MCF 10A (cell line): ENCODE measurements at regions not wholly inside any gene's neighbourhood (a gene's known extent, or its start where the extent isn't known, plus 50 kb on each side); places are given as distances from the start of the nearest gene placed in this dataset.

Experiments
- BruUV-seq: library from RNA; stranded (reverse); fragments of 400-500 nt; replicated peaks from 2 replicates; lab custom pipeline; 2021; lab: Mats Ljungman, UMichigan
- CTCF ChIA-PET: fragments of 300-600 bp; sonication (Branson Sonifier 250); formaldehyde crosslinking; extraction: SDS; loops from one replicate; lab custom pipeline; 2021; ENCODE audit warnings: antibody characterized with exemption, inconsistent platforms; lab: Yijun Ruan, JAX
- POLR2A ChIA-PET: fragments of 300-600, 350-650 bp; sonication (Branson Sonifier 250); formaldehyde crosslinking; extraction: SDS; loops from one replicate; lab custom pipeline; 2020; ENCODE audit warnings: antibody characterized with exemption, inconsistent platforms; lab: Yijun Ruan, JAX
- DNase-seq: peaks from one replicate; pipeline ENCODE4 v3.0.0-alpha.2; 2018; ENCODE audit not compliant: unreplicated experiment
- H3K27ac Mint-ChIP-seq: one replicate; pipeline ENCODE4 v1.8.0; 2022; ENCODE audit warnings: mild to moderate bottlenecking, low read depth, mixed read lengths; ENCODE audit not compliant: unreplicated experiment
- H3K27me3 Mint-ChIP-seq: one replicate; pipeline ENCODE4 v1.8.0; 2022; ENCODE audit warnings: mixed read lengths; ENCODE audit not compliant: insufficient read depth, unreplicated experiment
- H3K36me3 Mint-ChIP-seq: one replicate; pipeline ENCODE4 v1.8.0; 2022; ENCODE audit warnings: mild to moderate bottlenecking, moderate library complexity, mixed read lengths; ENCODE audit not compliant: insufficient read depth, unreplicated experiment
- H3K4me1 Mint-ChIP-seq: one replicate; pipeline ENCODE4 v1.8.0; 2022; ENCODE audit warnings: mixed read lengths; ENCODE audit not compliant: insufficient read depth, unreplicated experiment
- H3K4me3 Mint-ChIP-seq: one replicate; pipeline ENCODE4 v1.8.0; 2022; ENCODE audit warnings: mild to moderate bottlenecking, moderate library complexity, mixed read lengths; ENCODE audit not compliant: unreplicated experiment
- H3K9me3 Mint-ChIP-seq: one replicate; pipeline ENCODE4 v1.8.0; 2022; ENCODE audit warnings: mixed read lengths; ENCODE audit not compliant: unreplicated experiment
- CTCF ChIP-seq: fragments of 200-600 bp; IDR thresholded peaks from one replicate; pipeline ENCODE4 v1.8.0; 2022; ENCODE audit warnings: antibody characterized with exemption, mild to moderate bottlenecking; ENCODE audit not compliant: unreplicated experiment
- intact Hi-C: fragments of 100-400 bp; cut with micrococcal nuclease; formaldehyde crosslinking; loops from 2 replicates; pipeline ENCODE4 v1.14.1; 2022

DNA sequence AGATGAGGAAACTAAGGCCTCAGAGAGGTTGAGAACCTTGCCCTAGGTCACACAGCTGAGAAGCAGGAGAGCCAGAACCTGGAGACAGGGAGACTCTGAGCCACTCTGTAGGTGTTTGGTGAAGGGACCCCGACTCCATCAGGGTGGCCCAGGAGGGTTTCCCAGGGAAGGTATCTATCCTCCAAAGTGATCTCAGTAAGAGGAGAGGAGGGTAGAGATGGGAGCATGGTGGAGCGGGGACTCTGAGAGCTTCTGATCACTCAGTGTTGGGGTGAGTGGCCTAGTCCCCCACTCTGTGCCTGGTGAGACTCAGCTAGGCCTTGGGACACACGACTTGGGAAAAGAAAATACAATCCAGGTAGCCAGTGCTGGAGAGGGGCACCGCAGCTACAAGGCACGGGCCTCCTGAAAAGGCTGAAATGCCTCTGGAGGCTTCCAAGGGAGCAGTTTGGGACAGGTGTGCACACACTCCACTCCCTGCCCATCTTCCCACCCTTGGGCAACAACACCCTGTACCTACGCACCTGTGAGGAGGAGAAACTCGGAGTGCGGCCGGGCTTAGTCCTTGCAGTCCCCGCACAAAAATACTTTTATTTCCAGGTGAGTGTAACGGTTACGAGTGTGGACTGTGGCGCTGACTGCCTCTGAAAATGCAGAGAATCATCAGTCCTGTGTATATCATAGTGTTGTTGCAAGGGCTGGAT, 80.8 kb downstream of the CAMK2N1 start:
- H3K27ac Mint-ChIP-seq: no peak overlapping the region
- ChIA-PET CTCF (interaction anchor here (0.5 kb wide), 1 partner anchor 110 kb away, joined by 3 read pairs; no protein-coding TSS in a partner anchor), POLR2A (no interaction called here)
- no peak for DNase-seq
- TF ChIP-seq CTCF: no peak
- no peaks in the 10 kb centered on the region for H3K36me3 Mint-ChIP-seq
- no peaks in the 10 kb centered on the region for H3K4me1 Mint-ChIP-seq
- intact Hi-C loops: no loop called here
- H3K27me3 Mint-ChIP-seq: peaks cover 14% of the 10 kb centered on the region
- no TSS peak for BruUV-seq
- no peaks in the 10 kb centered on the region for H3K9me3 Mint-ChIP-seq
- no peak overlapping the region for H3K4me3 Mint-ChIP-seq
